ENCODE measurements at regions not wholly inside any gene's neighbourhood (a gene's known extent, or its start where the extent isn't known, plus 50 kb on each side); places are given as distances from the start of the nearest gene placed in this dataset.

DNA sequence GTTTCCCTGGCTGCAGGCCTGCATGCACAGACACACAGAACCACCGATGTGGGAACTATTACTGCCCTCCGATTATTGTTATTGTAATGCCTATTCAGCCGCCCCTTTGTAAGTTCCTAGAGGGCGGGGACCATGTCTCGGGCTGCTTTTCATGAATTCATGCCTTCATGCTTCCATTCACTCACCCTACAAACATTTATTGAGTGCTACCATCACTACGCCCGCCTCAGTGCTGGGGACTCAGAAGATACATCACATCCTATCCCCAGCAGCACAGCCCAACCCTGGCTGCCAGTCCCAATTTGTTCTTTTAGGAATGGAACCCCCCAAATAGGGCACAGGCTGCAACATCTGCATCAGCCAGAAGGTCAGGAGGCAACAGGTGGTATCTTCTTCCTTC is 75.9 kb downstream of the FOXA2 start:
- H3K9ac ChIP-seq (ENCODE audit: insufficient read depth in 1 of 2, low read depth in 2 of 2, low read length in 2 of 2), result no peak overlapping the region
- H3K4me3 ChIP-seq, result no peak overlapping the region
- H3K79me2 ChIP-seq (ENCODE audit: control insufficient read depth, insufficient read depth, low read length), result no peaks in the 10 kb centered on the region
- ATAC-seq (no peak), FAIRE-seq (no peak), DNase-seq (ENCODE audit: extremely low read depth in 1 of 4, low spot score in 3 of 4) (no peak)
- intact Hi-C loops (cut with micrococcal nuclease) (no loop called here), in situ Hi-C loops (cut with MboI) (no loop called here)
- H3K4me1 ChIP-seq (replicated peaks in 1 of 2; ENCODE audit: control insufficient read depth in 2 of 2, insufficient read depth in 2 of 2, low read length in 2 of 2), result peaks cover 3 to 10% of the 10 kb centered on the region in 2 experiments; a peak in 3 of 5 replicates
- no peaks in the 10 kb centered on the region for H3K36me3 ChIP-seq (ENCODE audit: control insufficient read depth, insufficient read depth, low read length)
- POLR2A ChIA-PET, result interaction anchor here (1.0 kb wide), 1 partner anchor 11 kb away, joined by 3 read pairs; no protein-coding TSS in a partner anchor
- H3K9me1 ChIP-seq (ENCODE audit: control insufficient read depth, insufficient read depth, low read length), result no peaks in the 10 kb centered on the region
- CTCF ChIA-PET (ENCODE audit: low intra/inter-chr PET ratio), result no interaction called here
- no peak overlapping the region for H3K4me2 ChIP-seq (ENCODE audit: insufficient read depth, low read length)
- peaks cover 0 to 3% of the 10 kb centered on the region in 2 experiments; a peak in 1 of 5 replicates for H3K27me3 ChIP-seq (ENCODE audit: control insufficient read depth in 2 of 2, insufficient read depth in 2 of 2, low read length in 2 of 2)
- no peak overlapping the region for H3K27ac ChIP-seq (ENCODE audit: extremely low read depth, low read depth, low read length)
- H3K9me3 ChIP-seq (replicated peaks; ENCODE audit: control insufficient read depth, insufficient read depth, low read depth, low read length), result no peaks in the 10 kb centered on the region
- WGBS (ENCODE audit: insufficient coverage, low coverage, missing lambda C conversion rate), result 42% methylated on average over 7 of the region's 7 CpGs
- no peaks in the 10 kb centered on the region for H4K20me1 ChIP-seq (replicated peaks; ENCODE audit: control insufficient read depth, insufficient read depth, low read length)
- no peak overlapping the region for H2AFZ ChIP-seq (ENCODE audit: low read depth, low read length)
- no TSS peak for BruUV-seq (replicated peaks)
- TF ChIP-seq, protein P1, sequence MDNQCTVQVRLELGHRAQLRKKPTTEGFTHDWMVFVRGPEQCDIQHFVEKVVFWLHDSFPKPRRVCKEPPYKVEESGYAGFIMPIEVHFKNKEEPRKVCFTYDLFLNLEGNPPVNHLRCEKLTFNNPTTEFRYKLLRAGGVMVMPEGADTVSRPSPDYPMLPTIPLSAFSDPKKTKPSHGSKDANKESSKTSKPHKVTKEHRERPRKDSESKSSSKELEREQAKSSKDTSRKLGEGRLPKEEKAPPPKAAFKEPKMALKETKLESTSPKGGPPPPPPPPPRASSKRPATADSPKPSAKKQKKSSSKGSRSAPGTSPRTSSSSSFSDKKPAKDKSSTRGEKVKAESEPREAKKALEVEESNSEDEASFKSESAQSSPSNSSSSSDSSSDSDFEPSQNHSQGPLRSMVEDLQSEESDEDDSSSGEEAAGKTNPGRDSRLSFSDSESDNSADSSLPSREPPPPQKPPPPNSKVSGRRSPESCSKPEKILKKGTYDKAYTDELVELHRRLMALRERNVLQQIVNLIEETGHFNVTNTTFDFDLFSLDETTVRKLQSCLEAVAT (IDR thresholded peaks at IDR 0.05), result no peak
- no peak for TF ChIP-seq ZNF75A (CRISPR knock-in tag; IDR thresholded peaks at IDR 0.05)
- no peak for TF ChIP-seq SMARCB1 (IDR thresholded peaks at IDR 0.05; ENCODE audit: insufficient read length, low read depth)
- TF ChIP-seq ZNF707 (CRISPR knock-in tag; conservative IDR thresholded peaks at IDR 0.05), result no peak
- TF ChIP-seq, protein P2, sequence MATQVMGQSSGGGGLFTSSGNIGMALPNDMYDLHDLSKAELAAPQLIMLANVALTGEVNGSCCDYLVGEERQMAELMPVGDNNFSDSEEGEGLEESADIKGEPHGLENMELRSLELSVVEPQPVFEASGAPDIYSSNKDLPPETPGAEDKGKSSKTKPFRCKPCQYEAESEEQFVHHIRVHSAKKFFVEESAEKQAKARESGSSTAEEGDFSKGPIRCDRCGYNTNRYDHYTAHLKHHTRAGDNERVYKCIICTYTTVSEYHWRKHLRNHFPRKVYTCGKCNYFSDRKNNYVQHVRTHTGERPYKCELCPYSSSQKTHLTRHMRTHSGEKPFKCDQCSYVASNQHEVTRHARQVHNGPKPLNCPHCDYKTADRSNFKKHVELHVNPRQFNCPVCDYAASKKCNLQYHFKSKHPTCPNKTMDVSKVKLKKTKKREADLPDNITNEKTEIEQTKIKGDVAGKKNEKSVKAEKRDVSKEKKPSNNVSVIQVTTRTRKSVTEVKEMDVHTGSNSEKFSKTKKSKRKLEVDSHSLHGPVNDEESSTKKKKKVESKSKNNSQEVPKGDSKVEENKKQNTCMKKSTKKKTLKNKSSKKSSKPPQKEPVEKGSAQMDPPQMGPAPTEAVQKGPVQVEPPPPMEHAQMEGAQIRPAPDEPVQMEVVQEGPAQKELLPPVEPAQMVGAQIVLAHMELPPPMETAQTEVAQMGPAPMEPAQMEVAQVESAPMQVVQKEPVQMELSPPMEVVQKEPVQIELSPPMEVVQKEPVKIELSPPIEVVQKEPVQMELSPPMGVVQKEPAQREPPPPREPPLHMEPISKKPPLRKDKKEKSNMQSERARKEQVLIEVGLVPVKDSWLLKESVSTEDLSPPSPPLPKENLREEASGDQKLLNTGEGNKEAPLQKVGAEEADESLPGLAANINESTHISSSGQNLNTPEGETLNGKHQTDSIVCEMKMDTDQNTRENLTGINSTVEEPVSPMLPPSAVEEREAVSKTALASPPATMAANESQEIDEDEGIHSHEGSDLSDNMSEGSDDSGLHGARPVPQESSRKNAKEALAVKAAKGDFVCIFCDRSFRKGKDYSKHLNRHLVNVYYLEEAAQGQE (IDR thresholded peaks at IDR 0.05; ENCODE audit: borderline replicate concordance), result no peak
- TF ChIP-seq, protein P2 (CRISPR knock-in tag; IDR thresholded peaks at IDR 0.05; ENCODE audit: low read depth), result no peak
- no peak for TF ChIP-seq CREB5 (CRISPR knock-in tag; IDR thresholded peaks at IDR 0.05)
- TF ChIP-seq E2F3 (CRISPR knock-in tag; IDR thresholded peaks at IDR 0.05), result no peak
- TF ChIP-seq, protein P3, sequence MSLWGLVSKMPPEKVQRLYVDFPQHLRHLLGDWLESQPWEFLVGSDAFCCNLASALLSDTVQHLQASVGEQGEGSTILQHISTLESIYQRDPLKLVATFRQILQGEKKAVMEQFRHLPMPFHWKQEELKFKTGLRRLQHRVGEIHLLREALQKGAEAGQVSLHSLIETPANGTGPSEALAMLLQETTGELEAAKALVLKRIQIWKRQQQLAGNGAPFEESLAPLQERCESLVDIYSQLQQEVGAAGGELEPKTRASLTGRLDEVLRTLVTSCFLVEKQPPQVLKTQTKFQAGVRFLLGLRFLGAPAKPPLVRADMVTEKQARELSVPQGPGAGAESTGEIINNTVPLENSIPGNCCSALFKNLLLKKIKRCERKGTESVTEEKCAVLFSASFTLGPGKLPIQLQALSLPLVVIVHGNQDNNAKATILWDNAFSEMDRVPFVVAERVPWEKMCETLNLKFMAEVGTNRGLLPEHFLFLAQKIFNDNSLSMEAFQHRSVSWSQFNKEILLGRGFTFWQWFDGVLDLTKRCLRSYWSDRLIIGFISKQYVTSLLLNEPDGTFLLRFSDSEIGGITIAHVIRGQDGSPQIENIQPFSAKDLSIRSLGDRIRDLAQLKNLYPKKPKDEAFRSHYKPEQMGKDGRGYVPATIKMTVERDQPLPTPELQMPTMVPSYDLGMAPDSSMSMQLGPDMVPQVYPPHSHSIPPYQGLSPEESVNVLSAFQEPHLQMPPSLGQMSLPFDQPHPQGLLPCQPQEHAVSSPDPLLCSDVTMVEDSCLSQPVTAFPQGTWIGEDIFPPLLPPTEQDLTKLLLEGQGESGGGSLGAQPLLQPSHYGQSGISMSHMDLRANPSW (CRISPR knock-in tag; IDR thresholded peaks at IDR 0.05), result no peak

Data from K562 (cell line).